ENCODE measurements at regions not wholly inside any gene's neighbourhood (a gene's known extent, or its start where the extent isn't known, plus 50 kb on each side); places are given as distances from the start of the nearest gene placed in this dataset.

DNA sequence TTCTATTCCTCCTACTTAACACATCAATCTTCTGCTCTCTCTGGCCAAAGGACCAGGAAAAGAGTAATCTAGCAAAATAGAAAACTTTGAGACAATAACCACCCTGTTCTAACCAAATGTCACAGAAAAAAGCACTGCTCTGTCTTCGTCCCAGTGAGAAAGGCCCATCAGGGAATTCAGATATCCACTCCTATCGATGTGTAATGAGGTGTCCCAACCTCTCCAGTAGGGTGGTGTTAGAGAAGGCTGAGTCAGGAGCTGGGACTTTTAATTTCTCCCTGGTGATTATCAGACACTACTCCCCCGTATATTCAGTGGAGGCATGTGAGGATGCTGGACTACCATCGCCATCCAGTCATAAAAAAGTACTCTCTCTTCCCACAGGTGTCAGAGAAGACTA is 130.3 kb downstream of the TMTC3 start:
- Mint-ChIP-seq H3K9me3 (peaks cover 0 to 4% (median 0%) of the 10 kb centered on the region in 3 donors), H3K27me3 (no peaks in the 10 kb centered on the region), H3K4me1 (no peaks in the 10 kb centered on the region), H3K4me3 (no peak overlapping the region), H3K27ac (no peak overlapping the region), H3K36me3 (no peaks in the 10 kb centered on the region)
- Histone ChIP-seq H3K4me1 (ENCODE audit: control insufficient read depth in 1 of 2, extremely low read depth in 1 of 2, insufficient read depth in 2 of 2, low read length in 2 of 2) (no peaks in the 10 kb centered on the region), H3K27ac (ENCODE audit: low read length) (no peak overlapping the region), H3K4me3 (ENCODE audit: control insufficient read depth in 1 of 2, extremely low read depth in 1 of 2, low read length in 1 of 2) (no peak overlapping the region), H3K36me3 (ENCODE audit: control insufficient read depth in 2 of 2, extremely low read depth in 1 of 2, insufficient read depth in 1 of 2, low read length in 1 of 2) (no peaks in the 10 kb centered on the region), H3K27me3 (replicated peaks in 1 of 2; ENCODE audit: control insufficient read depth in 2 of 2, extremely low read depth in 1 of 2, insufficient read depth in 2 of 2, low read length in 1 of 2) (no peaks in the 10 kb centered on the region), H3K9me3 (no peaks in the 10 kb centered on the region)
- ChIA-PET POLR2A (no interaction called here), CTCF (no interaction called here)
- no CpG with 5 or more reads among the region's 4 CpGs for WGBS (ENCODE audit: insufficient coverage)
- no peak for ATAC-seq (replicated peaks in 1 of 4)
- DNase-seq: no peak

DNA sequence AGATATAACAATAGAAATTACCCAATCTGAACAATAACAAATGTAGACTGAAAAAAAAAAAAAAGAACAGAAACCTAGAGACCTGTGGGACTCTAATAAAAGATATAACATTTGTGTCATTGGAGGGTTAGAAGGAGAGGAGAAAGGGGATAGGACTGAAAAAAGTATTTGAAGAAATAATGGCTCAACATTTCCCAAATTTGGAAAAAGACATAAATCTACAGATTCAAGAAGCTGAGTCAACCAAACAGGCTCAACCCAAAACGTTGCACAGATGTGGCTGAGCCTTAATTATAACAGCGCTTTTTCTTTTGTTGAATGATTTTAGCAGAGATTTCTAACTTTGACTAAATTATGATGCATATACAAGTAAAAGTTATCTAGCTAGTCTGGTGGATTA is 131.3 kb downstream of the TMTC3 start:
- WGBS (ENCODE audit: insufficient coverage): no CpG with 5 or more reads among the region's 2 CpGs
- DNase-seq: no peak
- no peak overlapping the region for H3K27ac Mint-ChIP-seq
- H3K4me1 Mint-ChIP-seq: no peaks in the 10 kb centered on the region
- Histone ChIP-seq H3K27ac (ENCODE audit: low read length) (no peak overlapping the region), H3K4me3 (ENCODE audit: control insufficient read depth in 1 of 2, extremely low read depth in 1 of 2, low read length in 1 of 2) (no peak overlapping the region), H3K36me3 (ENCODE audit: control insufficient read depth in 2 of 2, extremely low read depth in 1 of 2, insufficient read depth in 1 of 2, low read length in 1 of 2) (no peaks in the 10 kb centered on the region), H3K9me3 (no peaks in the 10 kb centered on the region), H3K27me3 (replicated peaks in 1 of 2; ENCODE audit: control insufficient read depth in 2 of 2, extremely low read depth in 1 of 2, insufficient read depth in 2 of 2, low read length in 1 of 2) (no peaks in the 10 kb centered on the region), H3K4me1 (ENCODE audit: control insufficient read depth in 1 of 2, extremely low read depth in 1 of 2, insufficient read depth in 2 of 2, low read length in 2 of 2) (no peaks in the 10 kb centered on the region)
- H3K9me3 Mint-ChIP-seq: peaks cover 0 to 4% (median 0%) of the 10 kb centered on the region in 3 donors
- no peaks in the 10 kb centered on the region for H3K36me3 Mint-ChIP-seq
- ChIA-PET POLR2A (no interaction called here), CTCF (no interaction called here)
- no peak overlapping the region for H3K4me3 Mint-ChIP-seq
- no peaks in the 10 kb centered on the region for H3K27me3 Mint-ChIP-seq
- ATAC-seq (replicated peaks in 1 of 4): no peak

DNA sequence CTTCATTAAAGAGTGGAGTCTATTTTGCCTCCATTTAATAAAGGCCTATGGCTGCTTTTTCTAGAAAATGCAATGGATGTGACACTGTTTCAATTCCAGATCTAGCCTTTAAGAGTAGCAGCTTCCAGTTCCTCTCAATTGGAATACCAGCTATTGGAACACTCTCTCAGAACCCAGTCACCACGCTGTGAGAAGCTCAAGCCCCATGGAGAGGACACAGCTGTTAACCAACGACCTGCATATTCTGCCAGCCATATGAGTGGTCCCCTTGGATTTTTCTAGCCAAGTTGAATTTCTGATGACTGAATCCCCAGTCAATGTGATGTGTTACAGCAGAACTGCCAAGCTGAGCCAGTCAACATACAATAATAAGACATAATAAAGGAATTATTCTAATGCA is 131.8 kb downstream of the TMTC3 start:
- H3K27ac ChIP-seq (ENCODE audit: low read length): no peak overlapping the region
- Mint-ChIP-seq H3K4me3 (no peak overlapping the region), H3K27ac (no peak overlapping the region), H3K4me1 (no peaks in the 10 kb centered on the region), H3K27me3 (no peaks in the 10 kb centered on the region), H3K9me3 (peaks cover 0 to 4% (median 0%) of the 10 kb centered on the region in 3 donors), H3K36me3 (no peaks in the 10 kb centered on the region)
- 48% methylated on average over 2 of the region's 2 CpGs for WGBS (ENCODE audit: insufficient coverage)
- no peak for ATAC-seq (replicated peaks in 1 of 4)
- H3K4me1 ChIP-seq (ENCODE audit: control insufficient read depth in 1 of 2, extremely low read depth in 1 of 2, insufficient read depth in 2 of 2, low read length in 2 of 2): no peaks in the 10 kb centered on the region
- no peak for DNase-seq
- ChIA-PET POLR2A (no interaction called here), CTCF (no interaction called here)
- no peak overlapping the region for H3K4me3 ChIP-seq (ENCODE audit: control insufficient read depth in 1 of 2, extremely low read depth in 1 of 2, low read length in 1 of 2)
- H3K9me3 ChIP-seq: no peaks in the 10 kb centered on the region
- H3K27me3 ChIP-seq (replicated peaks in 1 of 2; ENCODE audit: control insufficient read depth in 2 of 2, extremely low read depth in 1 of 2, insufficient read depth in 2 of 2, low read length in 1 of 2): no peaks in the 10 kb centered on the region
- H3K36me3 ChIP-seq (ENCODE audit: control insufficient read depth in 2 of 2, extremely low read depth in 1 of 2, insufficient read depth in 1 of 2, low read length in 1 of 2): no peaks in the 10 kb centered on the region

DNA sequence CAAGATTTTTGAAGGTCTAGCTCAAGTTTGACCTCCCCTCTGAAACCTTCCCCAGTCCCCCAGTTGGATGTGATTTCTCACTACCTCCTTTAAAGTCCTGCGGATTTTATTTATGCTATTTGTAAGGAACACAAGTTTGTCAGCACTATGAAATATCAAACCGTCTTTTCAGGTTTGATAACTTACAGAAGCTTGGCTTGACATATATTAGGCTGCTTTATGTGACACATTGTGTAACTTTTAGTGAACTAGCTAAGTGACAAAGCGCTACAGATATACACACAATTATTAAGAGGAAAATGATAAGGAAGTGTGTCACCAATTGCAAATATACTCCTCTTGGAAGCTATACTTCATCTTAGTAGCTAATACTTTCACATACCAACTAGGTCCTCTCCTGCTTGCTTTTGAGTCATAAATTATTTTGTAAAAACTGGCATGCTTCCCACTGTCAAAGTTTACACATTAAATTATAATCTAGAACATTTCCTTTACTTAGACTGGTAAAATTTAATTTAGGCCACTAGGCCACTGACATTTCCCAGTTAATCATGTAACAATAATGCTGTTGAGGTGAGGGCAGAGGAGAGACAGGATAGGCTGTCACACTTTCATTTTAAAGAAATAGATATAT is 149.5 kb downstream of the TMTC3 start:
- no peak for ATAC-seq (replicated peaks in 1 of 4)
- no peak for DNase-seq
- no CpG with 5 or more reads among the region's 3 CpGs for WGBS (ENCODE audit: insufficient coverage)
- no peak overlapping the region for H3K4me3 Mint-ChIP-seq
- POLR2A ChIA-PET: no interaction called here
- no peak overlapping the region for H3K27ac Mint-ChIP-seq
- H3K27me3 Mint-ChIP-seq: no peaks in the 10 kb centered on the region
- Histone ChIP-seq H3K9me3 (no peaks in the 10 kb centered on the region), H3K27ac (ENCODE audit: low read length) (no peak overlapping the region), H3K36me3 (ENCODE audit: control insufficient read depth in 2 of 2, extremely low read depth in 1 of 2, insufficient read depth in 1 of 2, low read length in 1 of 2) (no peaks in the 10 kb centered on the region), H3K27me3 (replicated peaks in 1 of 2; ENCODE audit: control insufficient read depth in 2 of 2, extremely low read depth in 1 of 2, insufficient read depth in 2 of 2, low read length in 1 of 2) (no peaks in the 10 kb centered on the region), H3K4me1 (ENCODE audit: control insufficient read depth in 1 of 2, extremely low read depth in 1 of 2, insufficient read depth in 2 of 2, low read length in 2 of 2) (no peaks in the 10 kb centered on the region), H3K4me3 (ENCODE audit: control insufficient read depth in 1 of 2, extremely low read depth in 1 of 2, low read length in 1 of 2) (no peak overlapping the region)
- no peaks in the 10 kb centered on the region for H3K4me1 Mint-ChIP-seq
- CTCF ChIA-PET: interaction anchor here in 1 of 2 donors (1.0 kb wide), 1 partner anchor 10 kb away, joined by 3 read pairs; no protein-coding TSS in a partner anchor
- H3K36me3 Mint-ChIP-seq: no peaks in the 10 kb centered on the region
- peaks cover 0 to 6% (median 0%) of the 10 kb centered on the region in 3 donors for H3K9me3 Mint-ChIP-seq

DNA sequence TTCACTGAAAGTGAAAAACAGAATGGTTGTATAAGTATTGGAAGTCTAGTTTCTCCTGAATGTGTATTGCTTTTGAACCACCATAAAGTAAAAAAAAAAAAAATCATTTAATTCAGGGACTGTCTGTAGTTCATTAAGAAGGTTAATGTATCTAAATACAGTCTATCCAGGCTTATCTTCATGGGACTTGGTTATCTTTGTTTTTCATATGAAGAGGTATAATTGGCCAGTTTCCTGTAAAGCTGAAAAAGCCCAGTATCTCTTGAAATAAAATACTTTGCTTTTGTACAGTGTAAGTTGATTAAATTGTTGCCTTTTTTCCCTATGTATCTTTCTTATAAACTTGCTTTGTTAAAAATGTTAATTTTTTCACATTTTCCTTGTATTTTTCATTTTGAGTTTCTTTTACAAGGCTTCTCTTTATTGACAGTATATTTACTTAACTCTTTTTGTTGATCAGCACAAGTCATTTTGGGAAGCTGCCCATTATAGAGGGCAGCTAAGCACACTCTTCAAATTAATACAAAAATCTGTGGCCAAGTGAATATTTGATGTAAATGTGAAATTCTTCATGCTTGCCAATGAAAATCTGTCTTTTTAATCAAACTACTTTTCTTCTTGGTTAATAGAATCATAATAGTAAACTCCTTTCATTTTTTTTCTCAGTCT is 156.0 kb downstream of the TMTC3 start:
- ChIA-PET CTCF (no interaction called here), POLR2A (no interaction called here)
- Mint-ChIP-seq H3K9me3 (peaks cover 0 to 12% (median 0%) of the 10 kb centered on the region in 3 donors), H3K36me3 (no peaks in the 10 kb centered on the region), H3K4me1 (no peaks in the 10 kb centered on the region), H3K27me3 (no peaks in the 10 kb centered on the region), H3K27ac (no peak overlapping the region), H3K4me3 (no peak overlapping the region)
- Histone ChIP-seq H3K4me1 (ENCODE audit: control insufficient read depth in 1 of 2, extremely low read depth in 1 of 2, insufficient read depth in 2 of 2, low read length in 2 of 2) (no peaks in the 10 kb centered on the region), H3K27ac (ENCODE audit: low read length) (no peak overlapping the region), H3K9me3 (no peaks in the 10 kb centered on the region), H3K4me3 (ENCODE audit: control insufficient read depth in 1 of 2, extremely low read depth in 1 of 2, low read length in 1 of 2) (no peak overlapping the region), H3K36me3 (ENCODE audit: control insufficient read depth in 2 of 2, extremely low read depth in 1 of 2, insufficient read depth in 1 of 2, low read length in 1 of 2) (no peaks in the 10 kb centered on the region), H3K27me3 (replicated peaks in 1 of 2; ENCODE audit: control insufficient read depth in 2 of 2, extremely low read depth in 1 of 2, insufficient read depth in 2 of 2, low read length in 1 of 2) (no peaks in the 10 kb centered on the region)
- DNase-seq: no peak
- ATAC-seq (replicated peaks in 1 of 4): no peak

DNA sequence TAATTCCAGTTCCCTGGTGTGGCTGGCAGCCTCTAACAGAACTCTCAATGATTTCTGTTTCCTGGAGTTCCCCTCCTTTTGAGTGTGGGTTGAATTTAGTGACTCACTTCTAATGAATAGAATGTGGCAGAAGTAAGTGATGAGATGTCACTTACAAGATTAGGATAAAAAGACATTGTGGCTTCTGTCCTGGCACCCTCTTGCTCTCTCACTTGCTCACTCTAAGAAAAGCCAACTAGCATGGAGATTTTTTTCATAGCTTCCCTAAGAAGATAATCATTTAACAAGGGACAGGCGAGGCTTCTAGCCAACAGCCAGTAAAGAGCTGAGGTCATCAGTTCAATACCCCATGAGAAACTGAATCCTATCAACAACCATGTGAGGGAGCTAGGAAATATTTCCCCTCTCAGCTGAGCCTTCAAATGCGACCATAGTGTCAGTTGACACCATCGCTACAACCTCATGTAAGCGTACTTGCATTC is 156.7 kb downstream of the TMTC3 start:
- Histone ChIP-seq H3K27ac (ENCODE audit: low read length) (no peak overlapping the region), H3K27me3 (replicated peaks in 1 of 2; ENCODE audit: control insufficient read depth in 2 of 2, extremely low read depth in 1 of 2, insufficient read depth in 2 of 2, low read length in 1 of 2) (no peaks in the 10 kb centered on the region), H3K9me3 (no peaks in the 10 kb centered on the region), H3K4me3 (ENCODE audit: control insufficient read depth in 1 of 2, extremely low read depth in 1 of 2, low read length in 1 of 2) (no peak overlapping the region), H3K36me3 (ENCODE audit: control insufficient read depth in 2 of 2, extremely low read depth in 1 of 2, insufficient read depth in 1 of 2, low read length in 1 of 2) (no peaks in the 10 kb centered on the region), H3K4me1 (ENCODE audit: control insufficient read depth in 1 of 2, extremely low read depth in 1 of 2, insufficient read depth in 2 of 2, low read length in 2 of 2) (no peaks in the 10 kb centered on the region)
- Mint-ChIP-seq H3K27ac (no peak overlapping the region), H3K4me3 (no peak overlapping the region), H3K36me3 (no peaks in the 10 kb centered on the region), H3K9me3 (peaks cover 0 to 12% (median 0%) of the 10 kb centered on the region in 3 donors), H3K27me3 (no peaks in the 10 kb centered on the region), H3K4me1 (no peaks in the 10 kb centered on the region)
- no peak for ATAC-seq (replicated peaks in 1 of 4)
- DNase-seq: no peak
- WGBS (ENCODE audit: insufficient coverage): no CpG with 5 or more reads among the region's 4 CpGs
- ChIA-PET CTCF (no interaction called here), POLR2A (no interaction called here)

Data from T-cell (primary cell).